ENCODE measurements at regions not wholly inside any gene's neighbourhood (a gene's known extent, or its start where the extent isn't known, plus 50 kb on each side); places are given as distances from the start of the nearest gene placed in this dataset.

DNA sequence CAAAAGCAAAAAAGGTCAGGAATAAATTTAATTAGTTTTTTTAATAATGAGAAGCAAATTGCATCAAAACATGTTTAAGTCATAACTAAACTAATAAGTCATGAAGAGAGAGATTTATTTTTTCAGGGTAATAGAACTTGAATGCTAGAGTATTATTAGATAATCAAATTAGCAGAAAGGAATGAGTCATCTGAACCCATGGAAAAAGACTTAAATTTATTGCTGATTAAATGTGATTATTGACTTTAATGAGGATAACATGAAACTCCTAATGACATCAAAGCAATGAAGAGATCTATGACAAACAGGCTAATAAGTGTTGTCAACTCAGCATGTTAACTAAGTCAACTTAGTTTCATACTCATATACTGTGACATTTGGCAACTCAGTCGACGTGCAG lies 264.2 kb downstream of the USP25 start:
- TF ChIP-seq, protein P1, sequence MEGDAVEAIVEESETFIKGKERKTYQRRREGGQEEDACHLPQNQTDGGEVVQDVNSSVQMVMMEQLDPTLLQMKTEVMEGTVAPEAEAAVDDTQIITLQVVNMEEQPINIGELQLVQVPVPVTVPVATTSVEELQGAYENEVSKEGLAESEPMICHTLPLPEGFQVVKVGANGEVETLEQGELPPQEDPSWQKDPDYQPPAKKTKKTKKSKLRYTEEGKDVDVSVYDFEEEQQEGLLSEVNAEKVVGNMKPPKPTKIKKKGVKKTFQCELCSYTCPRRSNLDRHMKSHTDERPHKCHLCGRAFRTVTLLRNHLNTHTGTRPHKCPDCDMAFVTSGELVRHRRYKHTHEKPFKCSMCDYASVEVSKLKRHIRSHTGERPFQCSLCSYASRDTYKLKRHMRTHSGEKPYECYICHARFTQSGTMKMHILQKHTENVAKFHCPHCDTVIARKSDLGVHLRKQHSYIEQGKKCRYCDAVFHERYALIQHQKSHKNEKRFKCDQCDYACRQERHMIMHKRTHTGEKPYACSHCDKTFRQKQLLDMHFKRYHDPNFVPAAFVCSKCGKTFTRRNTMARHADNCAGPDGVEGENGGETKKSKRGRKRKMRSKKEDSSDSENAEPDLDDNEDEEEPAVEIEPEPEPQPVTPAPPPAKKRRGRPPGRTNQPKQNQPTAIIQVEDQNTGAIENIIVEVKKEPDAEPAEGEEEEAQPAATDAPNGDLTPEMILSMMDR (IDR thresholded peaks at IDR 0.05; ENCODE audit: poor library complexity, severe bottlenecking) = no peak
- DNase-seq (ENCODE audit: low spot score) (no peak), ATAC-seq (ENCODE audit: low read depth) (no peak)
- Histone ChIP-seq H3K4me1 (ENCODE audit: insufficient read depth, poor library complexity, severe bottlenecking) (no peaks in the 10 kb centered on the region), H3K36me3 (ENCODE audit: low read depth) (no peaks in the 10 kb centered on the region), H3K4me3 (ENCODE audit: severe bottlenecking) (no peak overlapping the region), H3K27me3 (ENCODE audit: insufficient read depth, poor library complexity, severe bottlenecking) (no peaks in the 10 kb centered on the region), H3K27ac (ENCODE audit: poor library complexity, severe bottlenecking) (no peak overlapping the region), H3K9me3 (ENCODE audit: severe bottlenecking) (no peaks in the 10 kb centered on the region)

DNA sequence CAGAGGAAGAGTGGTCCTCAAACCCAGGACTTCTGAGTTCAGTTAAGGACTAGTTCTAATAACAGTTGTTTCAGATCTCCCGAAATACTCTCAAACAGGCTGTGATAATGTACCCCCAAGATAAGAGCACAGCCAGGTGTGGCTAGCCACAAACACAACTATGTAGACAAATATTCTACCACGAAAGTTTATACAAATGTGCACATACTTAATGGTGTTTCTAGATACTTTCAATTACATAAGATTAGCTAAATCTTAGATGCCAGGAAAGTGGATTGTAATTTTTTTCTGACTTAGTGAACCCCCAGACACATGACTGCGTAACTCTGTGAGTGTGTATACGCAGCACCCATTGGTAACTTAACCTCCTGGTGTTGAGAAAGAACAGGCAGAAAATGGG lies 270.0 kb downstream of the USP25 start:
- no peaks in the 10 kb centered on the region for H3K27me3 ChIP-seq (ENCODE audit: insufficient read depth, poor library complexity, severe bottlenecking)
- no peak overlapping the region for H3K4me3 ChIP-seq (ENCODE audit: severe bottlenecking)
- DNase-seq (ENCODE audit: low spot score) = no peak
- no peak for ATAC-seq (ENCODE audit: low read depth)
- H3K4me1 ChIP-seq (ENCODE audit: insufficient read depth, poor library complexity, severe bottlenecking) = no peaks in the 10 kb centered on the region
- H3K27ac ChIP-seq (ENCODE audit: poor library complexity, severe bottlenecking) = no peak overlapping the region
- H3K9me3 ChIP-seq (ENCODE audit: severe bottlenecking) = no peaks in the 10 kb centered on the region
- TF ChIP-seq, protein P1 (IDR thresholded peaks at IDR 0.05; ENCODE audit: poor library complexity, severe bottlenecking) = no peak
- H3K36me3 ChIP-seq (ENCODE audit: low read depth) = no peaks in the 10 kb centered on the region

DNA sequence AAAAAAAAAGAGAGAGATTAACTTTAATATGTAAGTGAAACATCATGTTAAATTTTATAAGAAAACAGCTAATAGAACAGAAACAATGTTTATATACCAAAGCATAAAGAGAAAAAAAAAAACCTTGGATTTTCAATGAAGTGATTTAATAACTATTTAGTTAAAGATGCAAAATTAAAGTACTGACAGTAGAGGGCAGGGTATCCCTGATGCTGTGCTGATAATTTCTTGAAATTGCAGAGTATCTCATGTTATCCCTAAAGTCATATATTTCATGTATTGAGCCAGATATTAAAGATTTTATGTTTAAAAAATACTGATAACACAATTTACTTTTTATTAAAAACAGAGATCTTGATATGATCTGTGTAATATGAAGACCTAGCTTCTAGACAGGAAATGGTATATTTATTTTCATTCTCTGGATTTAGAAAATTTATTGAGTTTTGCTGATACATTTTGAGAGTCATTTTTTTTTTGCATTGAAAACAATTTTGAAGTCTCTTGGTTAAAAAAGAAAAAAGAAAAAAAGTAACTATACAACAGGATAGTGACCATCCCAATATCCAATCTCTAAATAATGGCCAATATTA lies 273.2 kb downstream of the USP25 start:
- Histone ChIP-seq H3K4me3 (ENCODE audit: severe bottlenecking) (no peak overlapping the region), H3K27ac (ENCODE audit: poor library complexity, severe bottlenecking) (no peak overlapping the region), H3K9me3 (ENCODE audit: severe bottlenecking) (no peaks in the 10 kb centered on the region), H3K27me3 (ENCODE audit: insufficient read depth, poor library complexity, severe bottlenecking) (no peaks in the 10 kb centered on the region), H3K4me1 (ENCODE audit: insufficient read depth, poor library complexity, severe bottlenecking) (no peaks in the 10 kb centered on the region), H3K36me3 (ENCODE audit: low read depth) (no peaks in the 10 kb centered on the region)
- DNase-seq (ENCODE audit: low spot score) (no peak), ATAC-seq (ENCODE audit: low read depth) (peak; percentile 41; the same call in 1 of the 3 replicates)
- TF ChIP-seq, protein P1 (IDR thresholded peaks at IDR 0.05; ENCODE audit: poor library complexity, severe bottlenecking) = peak; percentile 75

DNA sequence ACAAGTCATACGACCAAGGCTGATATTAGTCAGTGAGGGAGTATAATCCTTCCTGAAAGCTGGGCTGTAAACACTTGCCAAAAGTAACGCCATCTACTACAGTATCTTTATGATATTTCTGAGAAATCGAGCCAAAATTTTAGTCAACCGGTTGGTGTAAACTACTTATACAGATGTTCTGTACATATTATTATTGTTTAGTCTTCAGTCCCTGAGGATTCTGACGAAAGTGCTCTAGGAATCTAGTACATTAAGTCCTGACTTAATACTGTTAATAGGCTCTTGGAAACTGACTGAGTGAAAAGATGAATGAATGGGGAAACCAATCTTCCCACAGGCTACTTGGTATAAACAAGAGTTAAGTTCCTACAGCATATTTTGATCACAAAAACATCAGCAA lies 274.3 kb downstream of the USP25 start:
- ATAC-seq (ENCODE audit: low read depth) (no peak), DNase-seq (ENCODE audit: low spot score) (no peak)
- H3K4me1 ChIP-seq (ENCODE audit: insufficient read depth, poor library complexity, severe bottlenecking) = no peaks in the 10 kb centered on the region
- TF ChIP-seq, protein P1 (IDR thresholded peaks at IDR 0.05; ENCODE audit: poor library complexity, severe bottlenecking) = no peak
- no peak overlapping the region for H3K27ac ChIP-seq (ENCODE audit: poor library complexity, severe bottlenecking)
- no peak overlapping the region for H3K4me3 ChIP-seq (ENCODE audit: severe bottlenecking)
- H3K27me3 ChIP-seq (ENCODE audit: insufficient read depth, poor library complexity, severe bottlenecking) = no peaks in the 10 kb centered on the region
- no peaks in the 10 kb centered on the region for H3K36me3 ChIP-seq (ENCODE audit: low read depth)
- H3K9me3 ChIP-seq (ENCODE audit: severe bottlenecking) = no peaks in the 10 kb centered on the region

DNA sequence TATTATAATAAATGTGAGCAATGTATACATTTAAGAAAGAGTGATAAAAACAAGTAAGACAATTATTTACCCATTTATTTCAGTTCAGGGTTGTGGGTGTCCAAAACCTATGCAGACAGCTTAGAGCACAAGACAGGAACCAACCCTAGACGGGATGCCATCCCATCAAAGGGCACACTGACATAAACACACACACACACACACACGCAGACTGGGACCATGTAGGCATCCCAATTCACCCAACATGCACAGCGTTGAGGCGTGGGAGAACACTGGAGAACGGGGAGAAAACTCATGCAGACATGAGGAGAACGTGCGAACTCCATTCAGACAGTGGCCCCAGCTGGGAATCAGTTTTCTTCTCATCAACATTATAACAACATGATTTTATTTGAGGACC lies 274.7 kb downstream of the USP25 start:
- ATAC-seq (ENCODE audit: low read depth) (no peak), DNase-seq (ENCODE audit: low spot score) (no peak)
- H3K9me3 ChIP-seq (ENCODE audit: severe bottlenecking) = no peaks in the 10 kb centered on the region
- no peak overlapping the region for H3K4me3 ChIP-seq (ENCODE audit: severe bottlenecking)
- H3K27ac ChIP-seq (ENCODE audit: poor library complexity, severe bottlenecking) = no peak overlapping the region
- H3K4me1 ChIP-seq (ENCODE audit: insufficient read depth, poor library complexity, severe bottlenecking) = no peaks in the 10 kb centered on the region
- TF ChIP-seq, protein P1 (IDR thresholded peaks at IDR 0.05; ENCODE audit: poor library complexity, severe bottlenecking) = no peak
- no peaks in the 10 kb centered on the region for H3K27me3 ChIP-seq (ENCODE audit: insufficient read depth, poor library complexity, severe bottlenecking)
- no peaks in the 10 kb centered on the region for H3K36me3 ChIP-seq (ENCODE audit: low read depth)

Data from RWPE2 (cell line).